ENCODE measurements at regions not wholly inside any gene's neighbourhood (a gene's known extent, or its start where the extent isn't known, plus 50 kb on each side); places are given as distances from the start of the nearest gene placed in this dataset.
"Not testable (repeated sequence)": the region's sequence is repeated elsewhere in the genome, so short reads cannot be mapped to it uniquely, and the experiment has no call there.

GRCh38 chr12:25317553-25317952 is 66.8 kb upstream of the KRAS start:
- Mint-ChIP-seq H3K4me1 (ENCODE audit: low read depth, unreplicated experiment) (peaks cover 10% of the 10 kb centered on the region), H3K4me3 (ENCODE audit: unreplicated experiment) (no peak overlapping the region), H3K27ac (ENCODE audit: unreplicated experiment) (no peak overlapping the region), H3K9me3 (ENCODE audit: unreplicated experiment) (peaks cover 3% of the 10 kb centered on the region), H3K36me3 (ENCODE audit: low read depth, unreplicated experiment) (no peaks in the 10 kb centered on the region), H3K27me3 (ENCODE audit: low read depth, unreplicated experiment) (no peaks in the 10 kb centered on the region)
- TF ChIP-seq EZH2 (IDR thresholded peaks at IDR 0.05; ENCODE audit: insufficient read depth, low read length) (no peak), CTCF (IDR thresholded peaks at IDR 0.05; ENCODE audit: insufficient read depth, low read depth, low read length) (no peak)
- Histone ChIP-seq H3K36me3 (ENCODE audit: insufficient read depth, low read length) (no peaks in the 10 kb centered on the region), H2AFZ (ENCODE audit: low read depth, low read length) (no peak overlapping the region), H3K27me3 (ENCODE audit: insufficient read depth, low read length) (no peaks in the 10 kb centered on the region), H3K79me2 (ENCODE audit: insufficient read depth, low read length) (no peaks in the 10 kb centered on the region), H3K9me3 (ENCODE audit: insufficient read depth, low read depth, low read length) (no peaks in the 10 kb centered on the region), H4K20me1 (ENCODE audit: insufficient read depth, low read length) (no peaks in the 10 kb centered on the region), H3K27ac (ENCODE audit: low read depth, low read length) (no peak overlapping the region), H3K9ac (ENCODE audit: low read length) (no peak overlapping the region), H3K4me3 (ENCODE audit: insufficient read depth, low read depth, low read length) (no peak overlapping the region), H3K4me2 (ENCODE audit: low read length) (no peak overlapping the region), H3K4me1 (ENCODE audit: insufficient read depth, low read length) (peaks cover 7% of the 10 kb centered on the region)
- peak; percentile 16 for DNase-seq (ENCODE audit: low read depth)
- FAIRE-seq = no peak

- Histone ChIP-seq H3K27me3 (ENCODE audit: insufficient read depth, low read length) (no peaks in the 10 kb centered on the region), H3K79me2 (ENCODE audit: insufficient read depth, low read length) (no peaks in the 10 kb centered on the region), H3K9ac (ENCODE audit: low read length) (no peak overlapping the region), H3K4me2 (ENCODE audit: low read length) (no peak overlapping the region), H3K4me3 (ENCODE audit: insufficient read depth, low read depth, low read length) (no peak overlapping the region), H3K9me3 (ENCODE audit: insufficient read depth, low read depth, low read length) (peaks cover 4% of the 10 kb centered on the region), H2AFZ (ENCODE audit: low read depth, low read length) (no peak overlapping the region), H3K36me3 (ENCODE audit: insufficient read depth, low read length) (no peaks in the 10 kb centered on the region), H3K4me1 (ENCODE audit: insufficient read depth, low read length) (peaks cover 8% of the 10 kb centered on the region), H3K27ac (ENCODE audit: low read depth, low read length) (no peak overlapping the region), H4K20me1 (ENCODE audit: insufficient read depth, low read length) (no peaks in the 10 kb centered on the region)
- Mint-ChIP-seq H3K9me3 (ENCODE audit: unreplicated experiment) (peaks cover 3% of the 10 kb centered on the region), H3K4me1 (ENCODE audit: low read depth, unreplicated experiment) (peaks cover 6% of the 10 kb centered on the region), H3K27me3 (ENCODE audit: low read depth, unreplicated experiment) (no peaks in the 10 kb centered on the region), H3K27ac (ENCODE audit: unreplicated experiment) (no peak overlapping the region), H3K4me3 (ENCODE audit: unreplicated experiment) (no peak overlapping the region), H3K36me3 (ENCODE audit: low read depth, unreplicated experiment) (no peaks in the 10 kb centered on the region)
- no peak for TF ChIP-seq CTCF (IDR thresholded peaks at IDR 0.05; ENCODE audit: insufficient read depth, low read depth, low read length)
- TF ChIP-seq EZH2 (IDR thresholded peaks at IDR 0.05; ENCODE audit: insufficient read depth, low read length) = no peak
- no peak for FAIRE-seq
- no peak for DNase-seq (ENCODE audit: low read depth)
Observed at GRCh38 chr12:25315388-25315787, 64.7 kb upstream of the KRAS start.

- DNase-seq (ENCODE audit: low read depth) = peak; percentile 16
- H3K27ac ChIP-seq (ENCODE audit: low read depth, low read length); H3K9me3 ChIP-seq (ENCODE audit: insufficient read depth, low read depth, low read length); H3K9ac ChIP-seq (ENCODE audit: low read length); H3K9me3 Mint-ChIP-seq (ENCODE audit: unreplicated experiment); H4K20me1 ChIP-seq (ENCODE audit: insufficient read depth, low read length); H3K4me1 ChIP-seq (ENCODE audit: insufficient read depth, low read length); H3K27me3 ChIP-seq (ENCODE audit: insufficient read depth, low read length); H3K36me3 Mint-ChIP-seq (ENCODE audit: low read depth, unreplicated experiment); FAIRE-seq; H3K4me3 Mint-ChIP-seq (ENCODE audit: unreplicated experiment); H3K4me2 ChIP-seq (ENCODE audit: low read length); H3K36me3 ChIP-seq (ENCODE audit: insufficient read depth, low read length); H3K4me3 ChIP-seq (ENCODE audit: insufficient read depth, low read depth, low read length); H3K27me3 Mint-ChIP-seq (ENCODE audit: low read depth, unreplicated experiment); H3K27ac Mint-ChIP-seq (ENCODE audit: unreplicated experiment); H2AFZ ChIP-seq (ENCODE audit: low read depth, low read length); H3K79me2 ChIP-seq (ENCODE audit: insufficient read depth, low read length): not testable (repeated sequence)
- H3K4me1 Mint-ChIP-seq (ENCODE audit: low read depth, unreplicated experiment) = peaks cover 12% of the 10 kb centered on the region
Observed at GRCh38 chr12:25313266-25313990, 62.7 kb upstream of the KRAS start.
